Naive B cell (primary cell): ENCODE measurements at regions not wholly inside any gene's neighbourhood (a gene's known extent, or its start where the extent isn't known, plus 50 kb on each side); places are given as distances from the start of the nearest gene placed in this dataset.

Source experiments
- ATAC-seq, 2 donors: fragments of 150-1000 bp; cut with Tn5 transposase; 2 replicates each; pipeline ENCODE4 v1.10.0; 2021; ENCODE audit warnings: low read depth in 2 of 2, mild to moderate bottlenecking in 2 of 2, moderate library complexity in 2 of 2
- DNase-seq: peaks from one replicate; pipeline ENCODE4 v3.0.0; 2022
- H3K27ac Mint-ChIP-seq, 6 donors: one replicate each; pipeline ENCODE4 v1.8.0; 2020 to 2022; ENCODE audit warnings: mild to moderate bottlenecking in 6 of 6, mixed read lengths in 6 of 6, moderate library complexity in 5 of 6, inconsistent platforms in 2 of 6
- H3K27me3 Mint-ChIP-seq, 3 donors: one replicate each; pipeline ENCODE4 v1.8.0; 2021 to 2022; ENCODE audit warnings: mixed read lengths in 3 of 3, mild to moderate bottlenecking in 1 of 3
- H3K36me3 Mint-ChIP-seq, 2 donors: one replicate each; pipeline ENCODE4 v1.8.0; 2020 to 2022; ENCODE audit warnings: mixed read lengths in 2 of 2, inconsistent platforms in 1 of 2, mild to moderate bottlenecking in 1 of 2
- H3K4me1 Mint-ChIP-seq, 3 donors: one replicate each; pipeline ENCODE4 v1.8.0; 2020 to 2022; ENCODE audit warnings: mixed read lengths in 3 of 3, inconsistent platforms in 1 of 3, mild to moderate bottlenecking in 1 of 3, moderate library complexity in 1 of 3
- H3K4me3 Mint-ChIP-seq, 8 donors: one replicate each; pipeline ENCODE4 v1.8.0; 2020 to 2022; ENCODE audit warnings: mild to moderate bottlenecking in 8 of 8, mixed read lengths in 8 of 8, moderate library complexity in 8 of 8, inconsistent platforms in 2 of 8
- H3K9me3 Mint-ChIP-seq, 7 donors: one replicate each; pipeline ENCODE4 v1.8.0; 2020 to 2022; ENCODE audit warnings: mixed read lengths in 7 of 7, mild to moderate bottlenecking in 5 of 7, inconsistent platforms in 2 of 7, moderate library complexity in 1 of 7

DNA sequence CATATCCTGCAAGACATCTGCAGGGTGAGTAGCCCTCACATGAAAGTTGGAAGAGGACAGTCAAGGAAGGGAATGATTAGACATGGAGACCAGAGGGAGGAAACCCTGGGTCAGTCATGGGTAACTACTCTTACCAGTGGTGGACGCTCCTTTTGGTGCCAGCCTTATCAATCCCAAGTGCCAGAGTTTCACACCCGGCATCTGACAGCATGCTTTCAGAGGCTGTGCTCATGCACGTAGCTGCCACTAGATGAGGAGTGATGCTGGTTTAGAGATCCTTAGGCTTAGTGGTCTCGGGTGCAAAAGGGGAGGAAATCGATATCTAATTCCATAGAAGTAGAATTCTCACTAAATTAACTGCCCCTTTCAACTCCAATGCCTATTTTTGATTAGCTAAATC lies 100.8 kb downstream of the PLCE1 start:
- H3K27me3 Mint-ChIP-seq = peaks cover 7 to 19% (median 11%) of the 10 kb centered on the region in 3 donors
- no peak for ATAC-seq
- no peaks in the 10 kb centered on the region for H3K4me1 Mint-ChIP-seq

DNA sequence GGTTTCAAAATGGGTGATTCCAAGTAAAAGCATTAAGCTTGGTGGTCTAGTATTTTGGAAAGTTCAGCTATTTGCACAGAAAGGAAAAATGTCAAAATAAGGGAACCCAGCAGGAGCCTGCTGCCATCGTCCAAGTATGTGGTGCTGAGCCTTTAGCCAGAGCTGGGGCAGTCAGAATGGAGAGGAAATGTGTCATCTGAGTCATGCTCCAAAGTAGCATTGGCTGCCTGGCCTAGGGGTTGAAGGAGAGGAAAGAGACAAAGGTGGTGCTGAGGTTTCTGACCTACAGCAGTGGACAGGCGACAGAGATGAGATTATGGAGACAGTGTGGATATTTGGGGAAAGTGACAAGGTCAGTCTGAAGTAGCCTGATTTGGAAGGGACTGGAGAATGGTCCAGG lies 103.9 kb downstream of the PLCE1 start:
- ATAC-seq = no peak
- Mint-ChIP-seq H3K4me3 (no peak overlapping the region), H3K27me3 (peaks cover 8 to 32% (median 26%) of the 10 kb centered on the region in 3 donors), H3K36me3 (no peaks in the 10 kb centered on the region), H3K27ac (peak overlapping the region in 1 of 6 donors; percentile 25), H3K9me3 (peaks cover 0 to 4% (median 1%) of the 10 kb centered on the region in 7 donors), H3K4me1 (peaks cover 0 to 5% (median 0%) of the 10 kb centered on the region in 3 donors)
- DNase-seq = no peak

More for the DNA sequence above, 100.8 kb downstream of the PLCE1 start:
- peaks cover 0 to 4% (median 1%) of the 10 kb centered on the region in 7 donors for H3K9me3 Mint-ChIP-seq
- H3K36me3 Mint-ChIP-seq = no peaks in the 10 kb centered on the region
- no peak overlapping the region for H3K4me3 Mint-ChIP-seq
- no peak for DNase-seq
- no peak overlapping the region for H3K27ac Mint-ChIP-seq

DNA sequence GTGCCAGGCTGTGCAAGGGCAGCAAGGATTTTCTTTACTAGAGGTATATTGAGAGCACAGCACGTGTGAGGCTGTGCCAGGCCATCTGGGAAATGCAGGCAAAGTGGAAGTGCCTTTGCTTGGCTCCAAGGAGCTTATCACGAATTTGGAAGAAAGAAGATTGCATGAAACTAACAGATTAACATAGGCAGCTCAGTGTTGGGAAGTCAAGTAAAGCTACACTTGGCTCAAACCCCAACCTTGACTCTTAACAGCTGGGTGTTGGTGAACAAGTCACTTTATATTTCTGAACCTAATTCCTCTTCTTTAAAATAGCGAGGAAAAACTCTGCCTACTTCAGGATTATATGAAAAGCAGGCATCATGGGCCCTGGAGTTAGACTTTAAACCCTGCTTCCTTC lies 105.2 kb downstream of the PLCE1 start:
- peaks cover 0 to 5% (median 0%) of the 10 kb centered on the region in 3 donors for H3K4me1 Mint-ChIP-seq
- H3K4me3 Mint-ChIP-seq = no peak overlapping the region
- H3K36me3 Mint-ChIP-seq = no peaks in the 10 kb centered on the region
- no peak overlapping the region for H3K27ac Mint-ChIP-seq
- ATAC-seq (no peak), DNase-seq (no peak)
- peaks cover 0 to 3% (median 0%) of the 10 kb centered on the region in 7 donors for H3K9me3 Mint-ChIP-seq
- H3K27me3 Mint-ChIP-seq = peaks cover 4 to 26% (median 26%) of the 10 kb centered on the region in 3 donors

DNA sequence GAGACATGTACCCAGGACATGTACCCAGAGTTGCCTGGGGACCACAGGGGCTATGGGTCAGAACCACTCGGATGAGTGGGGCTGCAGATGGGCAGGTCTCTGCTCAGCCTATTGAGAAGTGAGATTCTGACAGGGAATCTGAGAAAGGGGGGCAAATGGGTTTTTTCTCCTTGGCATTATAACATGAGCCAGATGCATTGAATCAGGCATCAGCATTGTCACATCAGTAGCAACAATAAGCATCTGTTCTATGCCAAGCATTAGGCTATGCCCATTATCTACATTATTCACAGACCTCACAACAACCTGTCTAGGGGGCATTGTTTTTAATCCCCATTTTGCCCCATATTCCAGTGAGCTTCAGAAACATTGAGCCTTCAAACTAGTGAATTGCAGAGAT lies 108.2 kb downstream of the PLCE1 start:
- Mint-ChIP-seq H3K27me3 (peaks cover 10 to 24% (median 20%) of the 10 kb centered on the region in 3 donors), H3K4me3 (no peak overlapping the region), H3K4me1 (peaks cover 0 to 5% (median 0%) of the 10 kb centered on the region in 3 donors), H3K9me3 (peaks cover 0 to 2% (median 0%) of the 10 kb centered on the region in 7 donors), H3K27ac (no peak overlapping the region), H3K36me3 (no peaks in the 10 kb centered on the region)
- DNase-seq (no peak), ATAC-seq (no peak)

DNA sequence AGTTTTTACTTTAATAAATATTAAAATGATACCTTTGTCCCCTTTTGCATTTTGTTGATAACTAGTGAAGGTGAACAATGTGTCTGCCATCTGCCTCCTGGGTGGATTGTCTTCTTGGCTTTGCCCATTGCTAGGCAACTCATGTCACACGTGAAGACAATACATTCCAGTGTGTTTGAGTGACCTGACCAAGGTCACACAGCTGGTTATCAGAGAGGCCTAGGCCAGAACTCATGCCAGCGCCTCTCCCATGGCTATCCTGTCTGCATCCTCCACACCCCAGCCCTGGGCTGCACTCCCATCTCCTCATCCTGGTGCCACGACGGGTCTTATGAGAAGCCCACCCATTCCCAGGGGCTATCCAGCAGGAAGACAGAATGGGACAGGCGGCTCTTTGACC lies 108.7 kb downstream of the PLCE1 start:
- no peak for ATAC-seq
- no peak for DNase-seq
- Mint-ChIP-seq H3K4me1 (peaks cover 0 to 5% (median 0%) of the 10 kb centered on the region in 3 donors), H3K27ac (no peak overlapping the region), H3K9me3 (peaks cover 0 to 3% (median 0%) of the 10 kb centered on the region in 7 donors), H3K36me3 (no peaks in the 10 kb centered on the region), H3K27me3 (peaks cover 10 to 24% (median 20%) of the 10 kb centered on the region in 3 donors), H3K4me3 (no peak overlapping the region)

DNA sequence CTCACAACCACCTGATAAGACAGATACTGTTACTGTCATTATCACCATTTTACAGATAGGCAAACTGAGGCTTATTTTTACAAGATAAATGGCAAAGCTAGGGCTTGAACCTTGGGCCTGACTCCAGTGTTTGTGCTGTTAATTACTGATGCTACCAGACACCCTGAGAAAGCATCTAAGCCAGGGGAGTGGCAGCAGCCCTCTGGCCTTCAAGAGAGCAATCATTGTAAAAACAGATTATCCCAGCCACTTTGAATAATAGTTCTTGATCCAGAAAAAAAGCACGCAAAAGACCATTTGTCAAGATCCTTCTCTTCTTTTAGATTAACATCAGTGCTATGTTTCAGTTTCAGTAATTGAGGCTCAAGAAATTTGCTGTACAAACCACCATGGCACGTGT lies 109.5 kb downstream of the PLCE1 start:
- Mint-ChIP-seq H3K4me3 (no peak overlapping the region), H3K9me3 (peaks cover 0 to 3% (median 0%) of the 10 kb centered on the region in 7 donors)

DNA sequence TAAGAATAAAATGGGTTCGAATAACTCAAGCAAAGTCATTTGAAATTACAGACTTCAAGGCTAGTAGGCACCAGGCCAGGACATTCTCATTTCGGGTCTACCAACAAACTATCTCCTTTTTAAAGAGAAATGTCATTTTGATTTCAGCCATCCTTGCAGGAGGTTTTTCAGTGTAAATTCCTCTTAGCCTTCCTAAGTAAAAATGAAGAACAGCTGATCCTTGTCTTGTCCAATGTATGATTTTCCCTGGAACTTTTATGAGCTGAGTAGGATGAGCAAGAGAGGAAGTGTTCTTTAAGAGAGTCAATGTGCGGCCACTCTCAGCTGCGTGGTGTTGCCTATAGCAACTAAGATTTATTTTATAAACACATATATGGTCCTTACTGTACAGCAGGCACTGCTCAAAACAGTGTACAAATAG lies 110.1 kb downstream of the PLCE1 start:
- ATAC-seq (no peak), DNase-seq (no peak)
- H3K27me3 Mint-ChIP-seq = peaks cover 14 to 26% (median 24%) of the 10 kb centered on the region in 3 donors
- H3K36me3 Mint-ChIP-seq = no peaks in the 10 kb centered on the region
- no peak overlapping the region for H3K4me3 Mint-ChIP-seq
- H3K27ac Mint-ChIP-seq = no peak overlapping the region
- H3K9me3 Mint-ChIP-seq = peaks cover 0 to 3% (median 0%) of the 10 kb centered on the region in 7 donors
- H3K4me1 Mint-ChIP-seq = peaks cover 0 to 5% (median 0%) of the 10 kb centered on the region in 3 donors

More for the DNA sequence above, 109.5 kb downstream of the PLCE1 start:
- no peak for ATAC-seq
- Mint-ChIP-seq H3K4me1 (peaks cover 0 to 5% (median 0%) of the 10 kb centered on the region in 3 donors), H3K27me3 (peaks cover 10 to 24% (median 20%) of the 10 kb centered on the region in 3 donors), H3K27ac (no peak overlapping the region), H3K36me3 (no peaks in the 10 kb centered on the region)
- no peak for DNase-seq

DNA sequence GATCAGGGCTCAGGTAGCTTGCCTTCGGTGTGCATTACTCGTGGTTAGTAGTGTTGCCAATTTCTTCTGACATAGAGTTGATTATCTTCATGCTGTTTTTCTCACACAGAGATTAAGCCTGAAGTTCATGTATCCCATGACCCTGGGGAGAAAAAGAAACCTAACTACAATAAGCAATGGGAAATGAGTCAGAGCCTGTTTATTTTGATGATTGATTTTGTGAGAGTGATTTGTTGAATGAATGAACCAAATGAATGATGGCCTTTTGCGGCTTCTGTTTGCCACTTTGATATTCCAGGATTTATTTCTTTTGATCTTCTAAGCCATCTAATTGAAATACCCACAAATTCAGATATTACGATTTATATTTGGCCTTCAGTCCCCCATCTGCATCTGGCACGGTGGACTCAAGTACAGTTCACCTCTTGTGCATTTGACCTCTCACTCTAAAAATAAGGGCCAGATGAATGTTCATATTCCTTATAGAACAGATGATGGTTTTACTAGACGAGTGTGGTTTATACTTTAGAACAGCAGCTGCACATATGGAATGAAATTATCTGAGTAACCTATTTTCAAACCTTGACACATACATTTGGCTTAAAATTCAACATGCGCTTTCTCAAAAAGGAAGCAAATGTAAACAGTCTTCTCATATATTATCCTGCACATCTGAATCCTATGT lies 110.7 kb downstream of the PLCE1 start:
- Mint-ChIP-seq H3K27ac (no peak overlapping the region), H3K4me1 (peaks cover 0 to 5% (median 0%) of the 10 kb centered on the region in 3 donors), H3K9me3 (peaks cover 0 to 3% (median 0%) of the 10 kb centered on the region in 7 donors), H3K27me3 (peaks cover 16 to 25% (median 21%) of the 10 kb centered on the region in 3 donors), H3K36me3 (no peaks in the 10 kb centered on the region), H3K4me3 (no peak overlapping the region)
- ATAC-seq (no peak), DNase-seq (no peak)

DNA sequence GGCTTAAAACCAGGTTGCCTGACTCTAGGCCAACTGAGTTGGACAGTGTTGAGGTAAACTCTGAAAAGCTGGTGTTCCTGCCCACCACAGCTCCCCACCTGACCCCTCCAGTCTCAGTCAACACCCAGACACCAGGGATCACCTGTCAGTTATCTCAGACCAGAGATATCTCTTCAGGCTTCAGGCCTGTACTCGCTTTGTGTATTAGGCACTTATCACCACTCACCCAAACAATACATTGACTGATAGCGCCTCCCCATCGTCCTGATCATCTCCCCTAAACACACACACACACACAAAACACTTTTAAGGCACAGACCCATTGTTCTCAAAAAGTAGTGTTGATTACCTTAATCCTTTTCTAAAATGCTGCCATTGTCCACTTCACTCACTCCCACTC lies 111.5 kb downstream of the PLCE1 start:
- H3K4me3 Mint-ChIP-seq = no peak overlapping the region
- DNase-seq (no peak), ATAC-seq (no peak)
- H3K9me3 Mint-ChIP-seq = peaks cover 0 to 3% (median 0%) of the 10 kb centered on the region in 7 donors
- H3K27me3 Mint-ChIP-seq = peaks cover 14 to 18% (median 16%) of the 10 kb centered on the region in 3 donors
- no peaks in the 10 kb centered on the region for H3K36me3 Mint-ChIP-seq
- H3K27ac Mint-ChIP-seq = no peak overlapping the region
- H3K4me1 Mint-ChIP-seq = peaks cover 0 to 5% (median 0%) of the 10 kb centered on the region in 3 donors

DNA sequence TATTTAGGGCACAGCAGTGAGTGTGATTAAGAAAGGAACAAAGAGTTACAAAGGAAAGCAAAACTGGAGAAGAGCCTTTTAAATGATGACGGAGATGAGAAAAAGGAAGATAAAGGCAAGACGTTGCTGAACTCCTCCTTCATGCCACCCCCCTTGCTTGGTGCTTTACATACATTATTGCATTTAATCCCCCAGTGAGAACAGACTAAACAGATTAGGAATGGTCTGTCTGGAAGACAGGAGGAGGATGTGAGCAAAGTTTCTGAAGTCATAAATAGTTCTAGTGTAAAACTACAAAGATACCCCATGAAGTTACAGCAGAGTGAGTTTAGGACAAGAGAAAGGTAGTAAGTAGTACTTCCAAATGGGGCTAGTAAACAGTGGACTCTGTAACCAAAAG lies 113.5 kb downstream of the PLCE1 start:
- Mint-ChIP-seq H3K36me3 (no peaks in the 10 kb centered on the region), H3K4me1 (no peaks in the 10 kb centered on the region), H3K27ac (no peak overlapping the region), H3K4me3 (no peak overlapping the region), H3K27me3 (peaks cover 0 to 12% (median 11%) of the 10 kb centered on the region in 3 donors), H3K9me3 (peaks cover 0 to 3% (median 0%) of the 10 kb centered on the region in 7 donors)
- DNase-seq (no peak), ATAC-seq (no peak)

DNA sequence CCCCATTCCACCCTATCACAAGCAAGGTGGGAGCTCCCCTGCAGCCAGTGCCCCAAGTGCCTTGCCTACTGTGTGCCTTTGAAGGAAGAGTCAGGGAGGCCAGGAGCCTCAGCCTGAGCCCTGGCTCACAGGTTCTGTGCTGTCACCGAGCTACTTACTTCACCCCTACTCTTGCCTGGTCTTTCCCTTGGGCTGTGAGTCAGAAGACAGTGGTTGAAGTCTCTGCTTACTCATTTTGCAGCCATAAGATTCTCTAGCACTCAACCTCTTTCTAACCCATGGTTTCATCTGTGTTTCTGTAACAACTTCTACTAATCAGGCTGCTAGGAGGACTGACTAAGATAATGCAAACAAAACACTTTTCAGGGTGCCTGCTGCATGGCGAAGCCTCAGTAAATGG lies 114.5 kb downstream of the PLCE1 start:
- H3K27ac Mint-ChIP-seq = no peak overlapping the region

DNA sequence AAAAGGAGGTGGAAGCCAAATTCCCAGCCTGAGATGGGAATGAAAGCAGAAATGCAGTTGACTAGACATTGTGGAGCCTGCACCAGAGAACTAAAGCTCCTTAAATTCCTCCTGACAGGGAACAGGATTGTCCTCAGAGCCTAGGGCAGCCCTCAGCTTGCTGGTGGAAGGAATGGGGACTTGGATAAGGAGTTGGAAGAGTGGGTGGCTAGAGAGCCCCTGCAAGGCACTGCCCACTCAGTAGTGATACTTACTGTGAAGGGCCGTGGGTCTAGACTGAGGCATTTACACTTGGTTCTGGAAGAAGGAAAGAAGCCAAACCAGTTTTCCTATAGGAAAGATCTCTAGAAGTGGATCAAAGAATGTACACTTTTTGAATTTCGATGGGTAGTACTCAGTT lies 117.6 kb downstream of the PLCE1 start:
- H3K27ac Mint-ChIP-seq = no peak overlapping the region
- peaks cover 0 to 9% (median 0%) of the 10 kb centered on the region in 7 donors for H3K9me3 Mint-ChIP-seq
- H3K4me3 Mint-ChIP-seq = peak overlapping the region in 1 of 8 donors; percentile 35
- ATAC-seq (no peak), DNase-seq (no peak)
- no peaks in the 10 kb centered on the region for H3K4me1 Mint-ChIP-seq
- H3K36me3 Mint-ChIP-seq = peaks cover 0 to 7% of the 10 kb centered on the region in 2 donors
- H3K27me3 Mint-ChIP-seq = peaks cover 0 to 12% (median 11%) of the 10 kb centered on the region in 3 donors

More for the DNA sequence above, 114.5 kb downstream of the PLCE1 start:
- no peak for ATAC-seq
- Mint-ChIP-seq H3K4me3 (no peak overlapping the region), H3K4me1 (no peaks in the 10 kb centered on the region), H3K36me3 (no peaks in the 10 kb centered on the region), H3K9me3 (peaks cover 0 to 3% (median 0%) of the 10 kb centered on the region in 7 donors), H3K27me3 (peaks cover 0 to 12% (median 11%) of the 10 kb centered on the region in 3 donors)
- no peak for DNase-seq

DNA sequence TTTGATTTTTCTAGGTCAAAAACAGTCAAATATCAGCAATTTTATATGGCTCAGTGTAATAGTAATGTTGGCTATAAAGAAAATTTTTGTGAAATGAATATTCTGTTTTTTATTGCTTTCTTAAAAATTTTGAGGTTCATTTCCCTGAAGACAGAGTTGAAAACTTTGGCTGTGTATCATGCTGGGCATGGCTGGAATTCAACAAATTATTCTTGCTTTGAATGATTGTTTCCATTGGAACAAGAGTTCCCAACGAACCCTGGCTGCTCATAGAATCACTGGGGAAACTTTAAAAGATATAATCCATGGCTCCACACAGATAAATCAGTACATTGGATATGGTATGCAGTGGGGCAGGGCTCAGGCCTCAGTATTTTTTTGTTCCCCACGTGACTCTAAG lies 118.6 kb downstream of the PLCE1 start:
- Mint-ChIP-seq H3K4me1 (no peaks in the 10 kb centered on the region), H3K27me3 (peaks cover 0 to 11% (median 6%) of the 10 kb centered on the region in 3 donors), H3K27ac (no peak overlapping the region), H3K36me3 (peaks cover 0 to 7% of the 10 kb centered on the region in 2 donors), H3K9me3 (peaks cover 0 to 9% (median 1%) of the 10 kb centered on the region in 7 donors), H3K4me3 (no peak overlapping the region)
- ATAC-seq (no peak), DNase-seq (no peak)

DNA sequence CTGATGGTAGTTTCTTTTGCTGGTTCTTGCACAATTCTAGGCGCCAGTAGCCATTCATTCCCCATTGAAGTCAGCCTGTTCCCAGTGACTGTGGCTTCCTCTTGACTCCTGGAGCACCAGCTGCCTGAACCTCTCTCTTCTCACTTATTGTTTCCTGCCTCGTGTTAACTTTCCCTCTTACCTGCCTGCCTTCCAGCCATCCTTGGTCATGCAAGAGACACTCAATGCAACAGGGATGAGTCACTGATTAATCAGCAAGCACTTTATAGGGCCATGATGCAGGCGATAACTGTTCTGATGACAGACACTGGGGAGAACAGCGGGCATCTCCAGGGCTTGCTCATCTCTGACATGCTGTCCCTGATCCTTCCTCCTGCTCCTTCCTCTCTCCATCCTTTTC lies 122.0 kb downstream of the PLCE1 start:
- Mint-ChIP-seq H3K9me3 (peaks cover 2 to 15% (median 4%) of the 10 kb centered on the region in 7 donors), H3K27ac (no peak overlapping the region), H3K4me1 (no peaks in the 10 kb centered on the region), H3K4me3 (no peak overlapping the region), H3K27me3 (peaks cover 0 to 4% (median 0%) of the 10 kb centered on the region in 3 donors), H3K36me3 (peaks cover 0 to 7% of the 10 kb centered on the region in 2 donors)
- DNase-seq (no peak), ATAC-seq (no peak)
